ENCODE measurements at regions not wholly inside any gene's neighbourhood (a gene's known extent, or its start where the extent isn't known, plus 50 kb on each side); places are given as distances from the start of the nearest gene placed in this dataset.
"Not testable (repeated sequence)": the region's sequence is repeated elsewhere in the genome, so short reads cannot be mapped to it uniquely, and the experiment has no call there.

DNA sequence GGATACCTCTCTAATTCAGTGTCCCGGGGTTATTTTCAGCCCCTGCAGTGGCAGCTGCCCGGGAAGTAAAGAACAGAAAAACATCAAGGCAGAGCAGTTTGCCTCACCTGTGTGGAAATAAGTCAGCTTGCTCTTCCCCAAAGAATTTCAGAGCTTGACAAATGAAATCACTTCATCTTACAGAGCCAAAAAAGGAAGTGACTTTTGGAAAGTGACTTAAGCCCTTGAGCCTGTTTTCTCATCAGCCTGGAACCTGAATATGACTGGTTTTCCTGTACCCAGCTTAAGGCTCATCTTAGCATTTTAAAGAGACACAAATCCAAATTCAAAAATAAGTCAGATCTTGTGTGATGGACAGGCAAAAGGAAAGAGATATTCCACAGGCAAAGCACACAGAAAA, 211.6 kb downstream of the RCHY1 start:
- intact Hi-C loops (cut with DNase I) = no loop called here
- DNase-seq (no peak), ATAC-seq (no peak)

DNA sequence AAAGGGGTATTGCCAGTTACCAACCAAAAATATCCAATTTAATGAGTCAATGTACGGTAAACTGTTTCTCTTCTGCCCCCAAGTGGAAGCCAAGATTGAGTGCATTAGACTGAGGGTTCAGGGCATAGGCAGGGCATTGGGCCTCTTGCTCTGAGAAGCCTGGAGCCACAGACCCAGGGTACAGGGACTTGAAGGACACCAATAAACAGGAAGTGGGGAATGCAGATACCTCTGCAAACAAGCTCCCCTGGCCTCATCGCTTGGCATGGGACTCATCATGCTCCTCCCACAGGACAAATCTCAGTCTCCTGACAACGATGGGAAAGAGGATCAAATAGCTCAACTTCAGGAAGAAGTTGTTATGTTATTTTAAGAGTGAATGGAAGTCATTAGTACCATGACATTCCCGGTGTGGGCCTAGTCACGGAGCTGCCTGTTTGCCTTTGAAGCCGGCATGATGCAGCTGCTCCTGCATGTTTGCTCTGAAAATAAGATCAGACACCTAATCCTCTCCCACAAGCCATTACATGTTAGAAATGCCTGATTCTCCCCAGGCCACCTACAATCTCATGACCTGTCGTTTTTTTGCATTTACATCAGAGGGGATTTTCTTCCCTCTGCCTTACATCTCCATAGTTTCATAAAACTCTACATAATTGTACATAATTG, 224.2 kb downstream of the RCHY1 start:
- ATAC-seq (peak in 1 of 2 donors; percentile 41), DNase-seq (no peak)
- intact Hi-C loops (cut with DNase I) = loop anchor here in 1 of 2 donors (5.0 kb wide), 1 partner anchor 358 kb away; the partner anchor contains the start of gene PARM1

DNA sequence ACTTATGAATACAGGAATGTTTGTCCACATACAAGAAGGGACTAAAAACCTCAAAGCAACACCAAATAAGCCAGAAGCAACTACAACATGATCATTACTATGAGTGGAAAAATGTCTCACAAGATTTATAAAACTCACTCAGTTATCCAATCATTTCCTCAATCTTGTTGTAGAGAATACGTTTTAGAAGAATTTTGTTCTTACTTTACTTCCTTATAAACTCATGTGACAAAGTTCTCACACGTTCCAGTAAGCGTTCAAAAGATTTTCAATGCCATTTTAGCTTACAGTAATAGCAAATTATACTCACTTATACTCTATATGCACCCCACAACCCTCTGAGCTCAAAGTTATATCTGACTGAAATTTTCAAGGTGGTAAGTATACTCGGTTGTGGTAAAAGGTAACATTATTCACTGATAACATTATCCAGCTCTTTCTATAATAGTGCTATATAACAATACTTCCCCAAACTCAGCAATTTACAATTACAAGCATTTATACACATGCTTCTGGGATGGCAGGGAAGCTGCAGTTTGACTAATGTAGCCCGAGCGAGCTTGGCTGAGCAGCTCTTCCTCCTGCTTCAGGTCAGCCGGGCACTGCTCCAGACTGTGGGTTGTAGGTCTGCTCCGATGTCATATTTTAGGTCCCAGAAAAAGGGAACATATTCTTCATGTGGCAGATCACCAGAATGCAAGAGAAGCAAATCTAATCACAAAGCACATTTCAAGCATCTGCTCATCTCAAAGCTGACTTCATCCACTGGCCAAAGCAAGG, 226.3 kb downstream of the RCHY1 start:
- DNase-seq (no peak), ATAC-seq (no peak)
- intact Hi-C loops (cut with DNase I) = loop anchor here in 1 of 2 donors (5.0 kb wide), 1 partner anchor 356 kb away; the partner anchor contains the start of gene PARM1

DNA sequence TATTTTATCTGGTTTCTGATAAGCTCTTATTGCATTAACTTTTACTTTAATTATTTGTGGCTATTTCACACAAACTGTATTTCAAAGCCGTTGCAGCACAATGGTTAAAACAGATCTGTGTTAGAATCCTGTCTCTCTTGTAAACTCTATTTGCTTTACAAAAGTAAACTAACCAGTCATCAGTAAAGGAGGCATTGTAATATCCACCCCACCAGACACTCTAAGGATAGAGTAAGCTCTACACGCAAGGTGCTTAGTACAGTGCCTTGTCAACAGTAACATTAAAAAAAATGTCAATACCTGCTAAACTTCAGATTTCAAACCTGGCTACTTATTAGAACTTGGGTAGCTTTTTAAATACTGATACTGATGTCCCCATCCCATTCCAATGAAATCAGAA, 228.4 kb downstream of the RCHY1 start:
- DNase-seq = no peak
- intact Hi-C loops (cut with DNase I) = loop anchor here in 1 of 2 donors (5.0 kb wide), 1 partner anchor 354 kb away; the partner anchor contains the start of gene PARM1
- no peak for ATAC-seq

DNA sequence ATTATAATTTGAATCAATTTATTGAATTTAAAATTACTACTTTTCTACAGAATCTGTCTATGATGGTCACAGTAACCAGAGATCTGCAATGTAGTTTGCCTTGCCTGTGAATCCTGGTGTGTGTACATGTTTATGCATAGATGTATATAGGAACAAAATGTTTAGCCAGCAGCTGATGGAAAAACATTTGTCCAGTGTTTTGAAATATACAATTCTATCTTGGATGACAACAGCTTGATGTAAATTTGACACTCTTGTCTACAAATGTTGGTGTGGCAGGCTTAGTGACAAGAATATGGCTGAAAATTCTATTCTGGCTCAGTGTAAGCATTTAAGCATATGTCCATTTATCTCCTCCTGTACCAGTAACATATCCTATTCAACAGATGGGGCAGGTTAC, 229.4 kb downstream of the RCHY1 start:
- intact Hi-C loops (cut with DNase I) = loop anchor here in 1 of 2 donors (5.0 kb wide), 1 partner anchor 353 kb away; the partner anchor contains the start of gene PARM1
- DNase-seq (no peak), ATAC-seq (no peak)

DNA sequence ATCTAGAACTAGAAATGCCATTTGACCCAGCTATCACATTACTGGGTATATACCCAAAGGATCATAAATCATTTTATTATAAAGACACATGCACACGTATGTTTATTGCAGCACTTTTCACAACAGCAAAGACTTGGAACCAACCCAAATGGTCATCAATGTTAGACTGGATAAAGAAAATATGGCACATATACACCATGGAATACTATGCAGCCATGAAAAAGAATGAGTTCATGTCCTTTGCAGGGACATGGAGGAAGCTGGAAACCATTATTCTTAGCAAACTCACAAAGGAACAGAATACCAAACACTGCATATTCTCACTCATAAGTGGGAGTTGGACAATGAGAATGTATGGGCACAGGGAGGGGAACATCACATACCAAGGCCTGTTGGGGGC, 233.7 kb downstream of the RCHY1 start:
- DNase-seq; ATAC-seq; intact Hi-C loops (cut with DNase I): not testable (repeated sequence)

DNA sequence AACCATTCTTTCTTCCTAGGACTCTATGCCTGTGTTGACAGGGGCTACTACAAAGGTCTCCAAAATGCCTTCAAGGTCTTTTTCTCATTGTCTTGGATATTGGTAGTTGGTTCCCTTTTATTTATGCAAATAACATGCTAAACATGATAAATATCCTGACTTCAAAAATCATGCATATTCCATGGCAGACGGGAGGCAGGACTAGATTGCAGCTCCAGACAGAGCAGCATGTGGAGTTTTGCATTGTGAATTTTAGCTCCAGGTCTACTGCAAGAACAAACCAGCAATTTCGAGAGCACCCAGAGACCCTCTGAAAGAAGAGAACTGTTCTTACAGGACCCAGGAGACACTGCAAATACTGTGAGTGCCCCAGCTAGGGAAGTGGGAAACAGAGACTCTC, 254.9 kb downstream of the RCHY1 start:
- no peak for ATAC-seq
- intact Hi-C loops (cut with DNase I) = no loop called here
- no peak for DNase-seq

DNA sequence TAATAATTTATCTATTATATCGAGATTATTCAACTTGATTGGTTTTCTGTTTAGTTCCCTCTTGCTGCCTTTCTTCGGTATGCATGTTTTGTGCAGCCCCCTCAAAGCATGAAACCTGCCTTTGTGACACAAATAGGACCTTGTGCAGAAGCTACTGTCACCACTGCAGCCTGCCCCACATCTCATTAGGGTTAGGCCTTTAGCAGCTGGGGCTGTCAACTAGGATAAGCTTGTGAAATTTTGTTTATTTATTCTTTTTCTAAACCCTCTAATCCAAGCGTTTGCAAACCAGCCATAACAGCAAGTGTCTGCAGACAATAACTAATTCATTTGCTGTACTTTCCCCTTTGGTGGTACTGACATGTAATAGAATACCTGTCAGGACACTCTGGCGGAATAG, 258.9 kb downstream of the RCHY1 start:
- intact Hi-C loops (cut with DNase I) = no loop called here
- ATAC-seq = no peak
- DNase-seq = no peak

DNA sequence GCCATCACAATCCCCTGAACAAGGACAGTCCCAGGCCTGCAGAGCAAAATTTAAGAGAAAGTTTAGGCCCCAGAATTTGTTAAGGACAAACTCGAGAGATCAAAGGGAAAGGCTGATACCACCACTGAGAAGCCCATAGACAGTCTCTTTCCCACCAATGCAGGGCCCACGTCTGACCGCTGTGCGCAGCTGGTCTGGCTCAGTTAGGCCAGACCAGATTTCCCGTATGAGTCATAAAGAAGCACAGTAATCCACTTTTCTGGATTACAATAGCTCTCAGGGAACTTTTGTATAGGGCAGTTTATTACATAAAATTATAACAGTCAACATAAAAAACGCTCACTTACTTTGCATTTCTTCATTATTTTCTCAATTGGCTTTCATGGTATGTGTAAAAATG, 259.5 kb downstream of the RCHY1 start:
- peak in 1 of 2 donors; percentile 73 for ATAC-seq
- DNase-seq = no peak
- intact Hi-C loops (cut with DNase I) = no loop called here

DNA sequence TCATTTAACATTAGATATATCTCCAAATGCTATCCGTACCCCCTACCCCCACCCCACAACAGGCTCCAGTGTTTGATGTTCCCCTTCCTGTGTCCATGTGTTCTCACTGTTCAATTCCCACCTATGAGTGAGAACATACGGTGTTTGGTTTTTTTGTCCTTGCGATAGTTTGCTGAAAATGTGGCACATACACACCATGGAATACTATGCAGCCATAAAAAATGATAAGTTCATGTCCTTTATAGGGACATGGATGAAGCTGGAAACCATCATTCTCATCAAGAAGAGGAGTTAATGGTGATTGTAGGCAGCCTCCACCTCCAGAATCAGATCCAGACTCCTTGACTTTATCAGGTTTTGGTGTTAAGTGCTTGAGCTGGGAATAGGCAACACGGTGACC, 261.1 kb downstream of the RCHY1 start:
- DNase-seq; intact Hi-C loops (cut with DNase I); ATAC-seq: not testable (repeated sequence)

DNA sequence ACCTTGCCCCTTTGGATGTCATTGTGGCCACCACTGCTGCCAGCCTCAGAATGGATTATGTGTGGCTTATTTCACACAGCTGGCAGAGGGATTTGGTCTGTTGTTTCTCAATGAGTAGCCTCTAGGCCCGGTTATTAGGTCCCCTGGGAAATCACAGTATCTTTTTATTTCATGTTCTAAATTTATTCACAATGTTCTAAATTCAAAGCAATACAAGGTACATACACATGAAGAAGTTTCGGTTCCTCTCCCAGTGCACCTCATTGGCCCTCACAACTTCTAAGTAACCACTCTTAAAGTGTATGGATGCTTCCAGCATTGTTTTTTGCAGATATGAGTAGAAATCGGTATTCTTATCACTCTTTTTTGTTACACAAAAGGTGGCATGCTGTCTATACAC, 262.7 kb downstream of the RCHY1 start:
- intact Hi-C loops (cut with DNase I) = no loop called here
- DNase-seq (no peak), ATAC-seq (no peak)

DNA sequence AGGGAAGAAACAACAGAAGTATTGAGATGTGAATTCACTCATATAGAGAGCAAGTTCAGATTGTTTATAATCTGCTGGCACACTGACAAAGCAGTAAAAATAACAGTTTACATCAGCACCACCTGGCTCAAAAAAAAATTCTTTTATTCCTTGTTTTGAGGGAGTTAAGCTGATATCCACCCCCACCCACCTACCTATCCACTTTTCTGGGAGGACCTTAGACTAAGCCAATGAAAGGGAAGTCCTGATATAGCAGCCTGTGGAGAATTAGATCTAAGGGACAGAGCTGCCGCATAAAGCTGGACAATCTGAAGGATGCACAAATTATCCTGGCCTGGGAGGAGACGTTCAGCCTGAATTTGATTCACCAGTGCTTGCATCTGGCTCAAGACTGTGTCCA, 264.5 kb downstream of the RCHY1 start:
- intact Hi-C loops (cut with DNase I) = no loop called here
- ATAC-seq (no peak), DNase-seq (no peak)

DNA sequence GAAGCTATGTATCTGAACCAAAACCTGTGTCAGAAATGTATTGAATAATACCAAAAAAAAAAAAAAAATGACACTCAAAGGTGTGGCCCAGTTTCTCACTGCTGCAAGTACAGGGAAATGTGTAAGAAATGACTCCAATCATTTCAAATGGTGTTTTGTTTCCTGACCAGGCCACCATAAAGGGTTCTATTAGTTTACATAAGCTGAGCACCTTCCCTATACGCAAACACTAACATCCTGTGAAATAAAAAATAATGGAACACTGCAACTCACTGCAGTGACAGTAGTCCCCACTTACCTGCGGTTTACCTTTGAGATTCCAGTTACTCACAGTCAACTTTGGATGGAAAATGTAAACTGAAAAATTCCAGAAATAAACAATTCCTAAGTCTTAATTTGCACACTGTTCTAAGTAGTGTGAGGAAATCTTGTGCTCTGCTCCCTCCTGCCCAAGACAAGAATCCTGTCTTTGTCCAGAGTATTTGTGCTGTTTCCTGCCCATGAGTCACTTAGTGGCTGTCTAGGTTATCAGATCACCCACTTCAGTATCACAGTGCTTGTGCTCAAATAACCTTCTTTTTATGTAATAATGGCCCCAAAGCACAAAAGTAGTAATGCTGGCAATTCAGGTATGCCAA, 265.3 kb downstream of the RCHY1 start:
- ATAC-seq = peak in 1 of 2 donors; percentile 40
- intact Hi-C loops (cut with DNase I) = no loop called here
- DNase-seq = no peak

DNA sequence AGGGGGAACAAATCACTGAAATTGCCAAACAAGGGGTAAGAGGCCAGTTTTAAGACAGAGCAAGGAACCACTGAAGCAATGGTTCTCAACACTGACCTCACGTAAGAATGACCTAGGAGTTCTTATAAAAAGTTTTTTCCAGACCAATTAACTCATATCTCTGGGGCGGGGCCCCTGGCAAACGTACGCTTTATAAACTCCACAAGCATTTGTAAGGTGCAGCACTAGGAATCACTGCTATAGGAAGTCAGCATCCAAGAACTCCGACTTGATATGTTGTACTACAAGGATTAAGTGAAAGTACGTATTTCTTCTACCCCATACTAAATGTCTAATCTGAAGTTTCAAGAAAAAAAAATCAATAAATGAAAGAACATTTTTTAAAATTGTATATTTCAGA, 269.9 kb downstream of the RCHY1 start:
- DNase-seq (no peak), ATAC-seq (no peak)
- intact Hi-C loops (cut with DNase I) = no loop called here

DNA sequence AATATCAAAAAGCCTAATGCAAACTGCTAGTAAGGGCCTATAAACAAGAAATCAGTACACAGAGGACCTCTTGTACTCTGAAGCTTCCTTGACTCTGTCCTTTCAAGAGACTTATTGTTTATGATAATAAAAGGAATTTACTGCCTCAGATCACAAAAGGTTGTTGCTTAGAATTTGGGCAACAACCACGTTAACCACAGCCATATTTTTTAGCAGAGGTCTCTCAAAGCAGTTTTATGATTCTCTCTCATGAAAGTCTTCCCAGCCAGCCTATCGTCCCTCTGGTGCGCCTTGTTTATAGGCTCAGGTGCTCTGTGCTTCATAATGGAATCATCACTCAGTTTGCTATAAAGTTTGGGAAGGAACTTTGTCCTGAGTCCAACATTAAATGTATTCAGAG, 270.6 kb downstream of the RCHY1 start:
- intact Hi-C loops (cut with DNase I) = no loop called here
- DNase-seq (no peak), ATAC-seq (no peak)

DNA sequence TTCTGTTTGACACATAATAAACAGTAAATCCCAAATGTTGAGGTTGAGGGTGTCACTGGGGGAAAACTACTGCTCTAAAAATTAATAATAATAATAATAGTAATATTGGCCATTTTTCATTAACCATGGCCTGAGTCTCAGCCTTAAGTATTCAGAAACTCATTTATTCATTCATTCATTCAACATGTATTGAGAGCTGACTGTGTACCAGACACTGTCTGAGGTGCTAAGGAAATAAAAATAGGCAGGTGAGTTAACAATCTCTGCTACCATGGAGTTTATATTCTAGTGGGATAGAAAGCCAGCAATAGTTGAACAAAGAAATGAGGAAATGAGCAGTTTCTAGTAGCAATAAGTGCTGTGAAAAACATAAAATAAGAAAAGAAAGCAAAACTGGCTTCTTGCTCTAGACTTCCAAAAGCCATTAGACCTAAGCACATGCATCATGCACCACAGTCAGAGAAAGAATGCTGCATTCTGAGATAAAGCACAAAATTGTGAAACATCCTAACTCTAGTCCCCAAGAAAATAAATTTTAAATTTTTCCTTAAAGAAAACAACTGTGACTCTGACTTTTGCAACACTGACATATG, 278.7 kb downstream of the RCHY1 start:
- no peak for ATAC-seq
- DNase-seq = no peak
- intact Hi-C loops (cut with DNase I) = no loop called here

DNA sequence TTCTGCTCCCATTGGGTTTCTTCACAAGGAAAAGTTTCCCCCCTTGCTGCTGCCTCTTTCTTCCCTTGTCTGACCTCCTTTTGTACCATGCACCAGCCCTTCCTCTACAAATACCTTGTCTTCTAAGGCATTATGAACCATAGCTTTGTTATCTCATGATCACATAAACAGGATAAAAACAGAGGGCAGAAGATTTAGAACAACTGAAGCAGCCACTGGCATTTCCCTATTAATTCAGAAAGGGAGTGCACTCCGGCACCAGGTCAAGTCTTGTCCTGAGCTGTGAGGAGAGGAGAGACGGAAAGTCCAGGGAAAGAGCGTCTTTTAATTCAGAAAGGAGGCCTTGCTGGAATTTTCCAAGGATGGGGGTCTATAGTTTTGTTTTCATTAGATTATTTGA, 281.7 kb downstream of the RCHY1 start:
- intact Hi-C loops (cut with DNase I) = no loop called here
- ATAC-seq = no peak
- DNase-seq = no peak

DNA sequence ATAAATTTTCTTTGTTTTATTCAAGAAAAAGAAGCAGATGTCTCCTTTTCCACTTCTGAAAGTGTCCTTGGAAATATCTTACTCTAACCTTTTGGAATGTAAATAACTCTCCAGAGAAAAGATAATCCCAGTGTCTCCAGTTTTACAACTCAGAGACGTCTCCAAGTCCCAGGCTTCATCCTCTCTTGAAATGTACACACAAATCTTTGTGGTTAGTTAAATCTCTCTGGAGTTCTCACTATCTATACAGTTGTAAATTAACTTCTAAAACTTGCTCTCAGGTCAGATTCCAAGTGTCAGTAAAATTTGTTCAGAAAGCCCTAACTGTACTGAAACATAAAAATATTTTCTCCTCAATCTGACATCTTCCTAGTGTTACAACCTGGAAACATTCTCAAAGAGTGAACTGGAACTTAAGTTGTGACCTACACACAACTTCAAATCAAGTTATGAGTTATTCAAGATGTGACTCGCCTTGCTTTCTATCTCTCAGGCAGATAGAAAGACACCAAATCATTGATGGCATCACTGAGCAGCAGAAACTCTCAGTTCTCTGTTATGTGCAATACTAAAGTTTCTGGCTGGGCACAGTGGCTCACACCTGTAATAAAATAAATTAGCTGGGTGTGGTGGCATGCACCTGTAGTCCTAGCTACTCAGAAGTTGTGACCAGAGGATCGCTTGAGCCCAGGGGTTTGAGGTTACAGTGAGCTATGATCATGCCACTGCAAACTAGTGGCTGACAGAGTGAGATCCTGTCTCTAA, 284.2 kb downstream of the RCHY1 start:
- intact Hi-C loops (cut with DNase I) = no loop called here

DNA sequence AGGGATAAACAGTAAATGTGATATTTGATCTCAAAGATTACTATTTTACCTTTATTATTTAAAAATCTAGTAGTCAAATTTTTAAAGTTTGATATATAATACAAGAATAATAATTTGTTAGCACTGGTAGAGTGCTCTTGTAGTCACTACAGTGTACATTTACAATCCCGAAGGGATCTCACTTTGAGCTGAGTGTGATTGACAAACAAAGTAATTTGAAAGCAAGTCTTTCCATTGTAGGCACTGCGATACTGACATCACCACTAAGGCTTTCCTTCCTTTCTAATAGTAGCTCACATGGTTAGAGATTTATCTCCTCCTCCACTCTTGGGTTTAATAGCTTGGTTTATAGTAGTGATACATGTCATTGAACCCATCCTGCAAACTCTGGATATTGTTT, 280.6 kb downstream of the PARM1 start:
- ATAC-seq = no peak
- intact Hi-C loops (cut with DNase I) = no loop called here
- no peak for DNase-seq

More for the DNA sequence above, 284.2 kb downstream of the RCHY1 start:
- DNase-seq = no peak
- no peak for ATAC-seq

Data from left cardiac atrium (tissue), 4 donors.